Activated CD8-positive, alpha-beta memory T cell treated with anti-CD3 and anti-CD28 coated beads, Interleukin-2, amount 10 ng/mL, durations not matched to agents 7 days and 5 days (primary cell): ENCODE measurements at regions not wholly inside any gene's neighbourhood (a gene's known extent, or its start where the extent isn't known, plus 50 kb on each side); places are given as distances from the start of the nearest gene placed in this dataset.

ENCODE experiments used
- ATAC-seq: fragments of 150-1000 bp; cut with Tn5 transposase; one replicate; pipeline ENCODE4 v1.10.0; 2021; ENCODE audit warnings: moderate library complexity
- CTCF ChIA-PET: fragments of 350-600 bp; sonication (Branson Sonifier 250); formaldehyde crosslinking; loops from one replicate; lab custom pipeline; 2021; ENCODE audit warnings: antibody characterized with exemption; lab: Charles Lee
- DNase-seq: peaks from one replicate; pipeline ENCODE4 v3.0.0-alpha.2; 2020
- H3K27ac Mint-ChIP-seq: one replicate; pipeline ENCODE4 v1.8.0; 2021; ENCODE audit warnings: mild to moderate bottlenecking, mixed read lengths
- H3K27me3 Mint-ChIP-seq: one replicate; pipeline ENCODE4 v1.8.0; 2021; ENCODE audit warnings: mixed read lengths
- H3K36me3 Mint-ChIP-seq: one replicate; pipeline ENCODE4 v1.8.0; 2021; ENCODE audit warnings: mild to moderate bottlenecking, mixed read lengths
- H3K4me1 Mint-ChIP-seq: one replicate; pipeline ENCODE4 v1.8.0; 2021; ENCODE audit warnings: mixed read lengths
- H3K4me3 Mint-ChIP-seq: one replicate; pipeline ENCODE4 v1.8.0; 2021; ENCODE audit warnings: mild to moderate bottlenecking, moderate library complexity, mixed read lengths
- H3K9me3 Mint-ChIP-seq: one replicate; pipeline ENCODE4 v1.8.0; 2022; ENCODE audit warnings: low read depth, mixed read lengths

DNA sequence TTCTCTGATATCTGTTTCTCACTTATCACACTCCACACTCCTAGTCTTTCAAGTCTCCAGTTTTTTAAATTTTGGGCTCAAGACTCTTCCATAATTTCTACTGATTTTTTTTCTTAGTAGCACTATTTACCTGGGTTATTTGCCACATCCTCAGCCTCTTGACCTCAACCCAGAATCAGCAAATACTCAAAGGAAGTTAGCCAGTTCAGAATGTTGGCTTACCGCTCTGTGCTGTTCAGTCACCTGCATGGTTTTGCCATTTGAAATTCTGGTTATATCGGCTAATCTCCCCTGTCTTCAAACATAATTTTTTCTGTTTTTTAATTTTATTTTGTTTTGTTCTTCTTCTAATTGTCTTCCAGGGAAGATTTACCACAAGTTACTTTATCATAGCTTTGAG is 412.6 kb downstream of the PTH2R start:
- DNase-seq (no peak), ATAC-seq (no peak)
- Mint-ChIP-seq H3K9me3 (peaks cover 1% of the 10 kb centered on the region), H3K36me3 (no peaks in the 10 kb centered on the region), H3K4me1 (no peaks in the 10 kb centered on the region), H3K27ac (no peak overlapping the region), H3K27me3 (no peaks in the 10 kb centered on the region), H3K4me3 (no peak overlapping the region)
- CTCF ChIA-PET, result no interaction called here

DNA sequence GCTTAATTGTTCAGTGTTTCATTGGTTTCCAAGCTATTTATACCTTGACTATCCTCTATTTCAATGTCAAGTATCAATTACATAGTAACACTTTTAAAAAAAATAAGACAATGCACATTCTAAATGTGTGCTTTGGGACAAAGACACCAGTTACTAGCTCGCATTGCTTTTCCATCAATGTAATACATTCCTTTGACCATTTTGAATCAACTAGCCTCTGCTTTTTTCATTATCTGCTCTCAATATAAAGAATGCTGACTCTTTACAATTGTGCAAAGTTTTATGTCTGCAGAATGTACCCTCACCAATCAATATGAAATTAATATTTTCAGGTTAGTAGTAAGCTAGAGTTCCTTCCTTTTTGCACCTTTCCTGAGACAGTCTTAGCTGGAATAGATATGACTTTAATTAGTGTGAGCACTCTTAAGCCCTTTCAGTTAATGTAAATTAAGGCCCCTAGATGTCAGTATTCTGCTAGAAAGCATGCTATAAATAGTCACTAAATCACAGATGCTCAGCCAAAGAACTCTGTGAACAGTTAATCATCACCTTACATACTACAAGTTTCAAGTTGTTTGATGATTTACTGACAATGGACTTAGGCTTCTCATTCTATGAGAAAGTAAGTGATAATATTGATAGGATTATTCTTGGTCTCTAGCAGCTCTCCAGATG is 413.6 kb downstream of the PTH2R start:
- no peaks in the 10 kb centered on the region for H3K36me3 Mint-ChIP-seq
- CTCF ChIA-PET, result no interaction called here

DNA sequence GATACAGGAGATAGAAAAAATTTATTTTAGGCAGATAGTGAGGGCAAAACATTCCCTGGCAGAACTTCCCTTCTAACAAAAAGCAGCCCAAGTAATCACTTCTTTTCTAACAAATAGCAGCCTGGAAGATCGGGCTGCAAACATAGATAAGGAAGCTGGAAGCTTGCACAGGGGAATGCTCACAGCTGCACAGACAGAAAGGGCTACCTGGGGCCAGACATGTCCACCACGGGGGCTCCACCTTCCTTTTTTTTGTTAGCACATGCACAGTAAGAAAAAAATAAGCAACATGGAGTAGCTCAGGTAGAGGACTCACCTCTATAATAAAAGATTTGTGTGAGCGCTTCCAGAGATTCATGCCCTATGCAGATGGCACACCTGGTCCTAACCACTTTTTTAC is 420.5 kb downstream of the PTH2R start:
- no peaks in the 10 kb centered on the region for H3K27me3 Mint-ChIP-seq
- CTCF ChIA-PET, result no interaction called here
- H3K36me3 Mint-ChIP-seq, result no peaks in the 10 kb centered on the region
- DNase-seq (no peak), ATAC-seq (no peak)
- H3K9me3 Mint-ChIP-seq, result peaks cover 3% of the 10 kb centered on the region
- H3K27ac Mint-ChIP-seq, result no peak overlapping the region
- H3K4me1 Mint-ChIP-seq, result no peaks in the 10 kb centered on the region
- no peak overlapping the region for H3K4me3 Mint-ChIP-seq

More for the DNA sequence above, 413.6 kb downstream of the PTH2R start:
- H3K4me3 Mint-ChIP-seq, result no peak overlapping the region
- peaks cover 1% of the 10 kb centered on the region for H3K9me3 Mint-ChIP-seq
- ATAC-seq, result no peak
- H3K4me1 Mint-ChIP-seq, result no peaks in the 10 kb centered on the region
- no peak for DNase-seq
- H3K27ac Mint-ChIP-seq, result no peak overlapping the region
- no peaks in the 10 kb centered on the region for H3K27me3 Mint-ChIP-seq

DNA sequence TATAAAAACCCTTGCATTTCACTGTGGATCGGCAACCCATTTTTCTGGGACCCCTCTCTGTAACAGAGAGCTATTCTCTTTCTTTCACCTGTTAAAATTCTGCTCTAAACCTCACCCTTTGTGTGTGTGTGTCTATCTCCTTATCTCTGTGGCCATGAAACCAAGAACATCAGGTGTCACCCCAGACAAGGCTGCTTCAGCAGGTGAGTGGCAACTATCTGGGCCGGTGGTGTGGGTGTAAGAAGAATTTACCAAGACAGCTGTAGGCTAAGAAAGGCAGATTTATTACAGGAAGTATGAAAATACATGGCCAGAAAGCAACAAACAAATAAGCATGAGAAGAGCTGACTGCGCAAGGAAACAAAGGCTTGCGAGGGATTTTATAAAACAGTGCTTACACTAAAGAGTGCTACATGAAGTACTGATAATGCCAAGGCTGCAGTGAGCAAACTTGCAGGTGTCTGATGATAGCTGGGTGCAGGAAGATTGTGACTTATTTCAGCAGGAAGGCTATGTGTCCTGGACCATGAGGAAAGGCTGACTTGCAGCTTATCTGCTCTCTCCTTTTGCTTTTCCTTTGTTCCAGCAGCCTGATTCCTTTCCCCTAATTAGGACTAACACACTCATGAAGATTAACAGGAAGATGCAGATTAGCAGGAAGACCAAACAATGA is 421.1 kb downstream of the PTH2R start:
- no peaks in the 10 kb centered on the region for H3K27me3 Mint-ChIP-seq
- no peak overlapping the region for H3K4me3 Mint-ChIP-seq
- no peaks in the 10 kb centered on the region for H3K4me1 Mint-ChIP-seq
- CTCF ChIA-PET, result no interaction called here
- H3K9me3 Mint-ChIP-seq, result peaks cover 3% of the 10 kb centered on the region
- H3K36me3 Mint-ChIP-seq, result no peaks in the 10 kb centered on the region
- ATAC-seq, result no peak
- H3K27ac Mint-ChIP-seq, result no peak overlapping the region
- DNase-seq, result no peak

DNA sequence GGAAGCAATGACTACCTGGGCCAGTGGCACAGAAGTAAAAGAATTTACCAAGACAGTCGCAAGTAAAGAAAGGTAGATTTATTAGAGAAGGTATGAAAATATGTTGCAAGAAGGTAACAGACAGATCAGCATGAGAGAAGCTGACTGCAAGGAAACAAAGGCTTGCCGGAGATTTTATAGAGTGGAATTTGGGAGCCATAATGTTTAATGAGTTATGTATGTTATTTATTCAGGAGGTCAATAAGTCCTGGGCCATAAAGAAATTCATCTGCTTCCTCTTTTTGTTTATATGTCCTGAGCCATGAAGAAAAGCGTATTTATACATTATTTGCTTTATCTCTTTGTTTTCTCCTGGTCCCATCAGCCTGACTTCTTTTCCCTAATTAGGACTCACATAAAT is 423.6 kb downstream of the PTH2R start:
- ATAC-seq (no peak), DNase-seq (no peak)
- Mint-ChIP-seq H3K36me3 (no peaks in the 10 kb centered on the region), H3K27ac (no peak overlapping the region), H3K9me3 (peaks cover 3% of the 10 kb centered on the region), H3K27me3 (no peaks in the 10 kb centered on the region), H3K4me1 (no peaks in the 10 kb centered on the region), H3K4me3 (no peak overlapping the region)
- CTCF ChIA-PET, result no interaction called here

DNA sequence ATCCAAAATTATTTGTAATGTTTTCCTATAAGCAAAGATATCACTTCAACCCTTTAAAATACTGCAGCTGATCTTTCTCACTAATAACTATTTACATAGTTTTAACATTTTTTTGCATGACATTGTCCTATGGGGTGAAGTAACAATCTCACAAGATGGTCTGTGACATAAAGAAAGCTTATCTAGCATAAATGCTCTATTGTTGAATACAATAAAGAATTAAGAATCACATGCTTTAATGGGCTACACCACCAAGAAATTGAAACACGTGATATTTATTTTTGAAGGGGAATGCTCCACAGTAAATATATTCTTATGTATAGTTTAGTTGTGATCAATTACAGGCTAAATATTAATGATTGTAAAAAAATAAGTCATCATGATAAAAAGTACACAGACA is 441.1 kb downstream of the PTH2R start:
- Mint-ChIP-seq H3K27ac (no peak overlapping the region), H3K4me1 (no peaks in the 10 kb centered on the region), H3K4me3 (no peak overlapping the region), H3K27me3 (no peaks in the 10 kb centered on the region), H3K36me3 (no peaks in the 10 kb centered on the region), H3K9me3 (peaks cover 3% of the 10 kb centered on the region)
- CTCF ChIA-PET, result no interaction called here
- no peak for ATAC-seq
- DNase-seq, result no peak

DNA sequence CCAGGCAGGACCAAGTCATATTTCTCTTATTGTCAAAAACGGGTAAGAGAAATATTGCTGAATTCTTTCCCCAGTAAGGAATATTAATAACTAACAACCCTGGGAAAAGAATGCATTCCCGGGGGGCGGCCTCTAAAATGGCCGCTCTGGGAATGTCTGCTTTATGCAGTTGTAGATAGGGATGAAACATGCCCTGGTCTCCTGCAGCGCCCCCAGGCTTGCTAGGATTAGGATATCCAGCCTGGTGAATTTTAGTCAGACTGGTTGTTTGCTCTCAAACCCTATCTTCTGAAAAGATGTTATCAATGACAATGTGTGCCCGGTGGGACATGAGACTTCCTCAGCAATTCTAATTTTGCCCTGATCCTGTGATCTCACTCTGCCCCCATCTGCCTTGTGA is 448.1 kb downstream of the PTH2R start:
- DNase-seq, result no peak
- no peaks in the 10 kb centered on the region for H3K36me3 Mint-ChIP-seq
- no peaks in the 10 kb centered on the region for H3K4me1 Mint-ChIP-seq
- H3K4me3 Mint-ChIP-seq, result no peak overlapping the region
- no peak overlapping the region for H3K27ac Mint-ChIP-seq
- H3K27me3 Mint-ChIP-seq, result no peaks in the 10 kb centered on the region
- CTCF ChIA-PET, result no interaction called here
- peaks cover 6% of the 10 kb centered on the region for H3K9me3 Mint-ChIP-seq
- no peak for ATAC-seq

DNA sequence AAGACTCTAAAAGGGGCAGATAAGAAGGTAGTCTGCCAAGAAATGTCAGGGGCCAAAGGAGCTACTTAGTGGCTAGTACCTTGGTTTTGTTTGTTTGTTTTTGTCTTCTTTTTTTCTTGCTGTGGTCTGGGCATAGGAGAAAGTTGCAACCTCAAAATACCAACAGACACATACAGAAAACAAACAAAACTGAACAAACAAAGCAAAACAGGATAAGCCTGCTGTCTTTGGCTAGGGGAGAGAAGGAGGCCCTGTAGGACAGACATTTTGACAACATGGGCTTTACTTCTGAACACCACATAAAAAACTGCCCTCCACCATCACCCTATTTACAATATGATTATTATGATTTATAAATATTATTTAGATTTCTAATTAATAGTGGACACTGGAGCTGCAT is 460.8 kb downstream of the PTH2R start:
- CTCF ChIA-PET, result no interaction called here
- H3K27ac Mint-ChIP-seq, result no peak overlapping the region
- DNase-seq, result no peak
- H3K4me3 Mint-ChIP-seq, result no peak overlapping the region
- H3K9me3 Mint-ChIP-seq, result peaks cover 4% of the 10 kb centered on the region
- no peaks in the 10 kb centered on the region for H3K36me3 Mint-ChIP-seq
- H3K27me3 Mint-ChIP-seq, result no peaks in the 10 kb centered on the region
- no peaks in the 10 kb centered on the region for H3K4me1 Mint-ChIP-seq
- no peak for ATAC-seq

DNA sequence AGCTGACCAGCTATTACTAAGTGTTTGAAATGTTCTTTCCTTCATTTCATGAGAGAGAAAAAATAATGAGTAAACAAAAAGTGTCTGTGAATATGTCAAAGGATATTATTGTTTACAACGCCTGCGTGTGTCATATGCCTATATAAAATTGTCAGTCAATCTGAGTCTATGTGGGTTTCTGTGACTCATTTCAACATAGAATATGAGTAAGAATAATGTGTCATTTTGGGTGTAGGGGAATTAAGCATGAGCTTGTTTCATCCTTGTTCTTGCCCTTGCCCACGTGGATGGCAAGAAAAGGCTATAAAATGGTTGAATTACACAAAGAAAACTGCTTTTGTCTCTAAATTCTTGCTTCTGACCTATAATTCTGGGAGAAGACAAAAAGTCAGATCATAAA is 466.0 kb downstream of the PTH2R start:
- Mint-ChIP-seq H3K9me3 (peaks cover 6% of the 10 kb centered on the region), H3K4me1 (no peaks in the 10 kb centered on the region), H3K27me3 (no peaks in the 10 kb centered on the region), H3K27ac (no peak overlapping the region), H3K4me3 (no peak overlapping the region), H3K36me3 (no peaks in the 10 kb centered on the region)
- CTCF ChIA-PET, result no interaction called here
- ATAC-seq (no peak), DNase-seq (no peak)

DNA sequence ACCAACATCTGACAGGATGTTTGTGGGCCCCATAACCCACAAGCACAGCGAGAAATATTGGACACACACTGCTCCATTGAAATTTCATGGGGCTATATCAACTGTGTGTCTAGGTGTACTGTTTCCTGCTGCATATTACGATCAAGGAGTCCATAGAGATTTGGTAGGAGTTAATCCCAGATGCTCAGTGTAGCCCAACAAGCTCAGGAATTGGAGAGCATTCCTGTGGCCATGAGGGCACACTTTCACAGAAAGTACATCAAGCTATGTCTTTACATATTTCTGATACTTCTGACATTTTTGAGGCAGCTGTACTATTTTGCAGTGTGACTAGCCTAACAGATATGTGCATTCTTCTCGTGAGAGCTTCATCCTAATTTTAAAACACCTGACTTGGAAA is 473.1 kb downstream of the PTH2R start:
- CTCF ChIA-PET, result no interaction called here
- H3K36me3 Mint-ChIP-seq, result no peaks in the 10 kb centered on the region
- no peak for ATAC-seq

DNA sequence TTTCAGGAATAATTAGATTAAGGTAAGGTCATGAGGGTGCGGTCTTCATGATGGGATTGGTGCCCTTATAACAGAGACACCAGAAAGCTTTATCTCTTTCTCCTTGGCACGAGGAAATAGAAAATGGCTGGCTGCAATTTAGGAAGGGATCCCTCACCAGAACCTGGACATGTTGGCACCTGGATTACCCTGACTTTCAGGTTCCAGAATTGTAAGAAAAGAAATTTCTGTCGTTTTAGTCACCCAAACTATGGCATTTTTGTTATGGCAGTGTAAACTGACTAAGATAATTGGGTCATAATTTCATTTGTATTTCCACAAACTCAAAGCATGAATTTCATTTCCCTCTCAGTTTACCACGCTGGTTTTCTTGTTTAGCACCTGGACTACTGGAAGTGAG is 473.6 kb downstream of the PTH2R start:
- DNase-seq (no peak), ATAC-seq (no peak)
- no peak overlapping the region for H3K4me3 Mint-ChIP-seq
- H3K27ac Mint-ChIP-seq, result no peak overlapping the region
- no peaks in the 10 kb centered on the region for H3K27me3 Mint-ChIP-seq
- H3K4me1 Mint-ChIP-seq, result no peaks in the 10 kb centered on the region
- no peaks in the 10 kb centered on the region for H3K36me3 Mint-ChIP-seq
- peaks cover 3% of the 10 kb centered on the region for H3K9me3 Mint-ChIP-seq
- CTCF ChIA-PET, result no interaction called here

More for the DNA sequence above, 473.1 kb downstream of the PTH2R start:
- H3K27ac Mint-ChIP-seq, result no peak overlapping the region
- no peaks in the 10 kb centered on the region for H3K27me3 Mint-ChIP-seq
- no peak for DNase-seq
- no peaks in the 10 kb centered on the region for H3K4me1 Mint-ChIP-seq
- no peak overlapping the region for H3K4me3 Mint-ChIP-seq
- H3K9me3 Mint-ChIP-seq, result peaks cover 3% of the 10 kb centered on the region

DNA sequence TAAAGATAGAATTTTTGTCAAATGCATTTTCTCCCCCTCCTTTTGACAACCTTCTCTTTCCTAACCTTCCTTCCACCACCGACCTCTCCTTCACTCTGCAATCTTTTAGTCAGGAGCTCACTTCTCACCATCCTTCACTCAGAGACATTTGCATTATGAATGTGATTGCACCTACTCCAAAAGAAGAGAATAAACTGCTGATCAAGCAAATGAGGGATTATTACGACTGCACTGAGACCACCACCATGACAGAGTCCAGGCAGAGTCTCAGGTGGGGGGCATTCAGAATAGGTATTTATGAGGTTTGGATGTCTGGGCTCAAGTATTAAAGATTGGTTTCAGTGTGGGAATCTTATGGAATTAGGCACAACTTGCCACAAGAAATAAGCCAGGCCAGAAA is 483.9 kb downstream of the PTH2R start:
- Mint-ChIP-seq H3K9me3 (no peaks in the 10 kb centered on the region), H3K4me3 (no peak overlapping the region), H3K4me1 (no peaks in the 10 kb centered on the region), H3K36me3 (no peaks in the 10 kb centered on the region), H3K27ac (no peak overlapping the region), H3K27me3 (no peaks in the 10 kb centered on the region)
- ATAC-seq, result no peak
- CTCF ChIA-PET, result no interaction called here
- DNase-seq, result no peak

DNA sequence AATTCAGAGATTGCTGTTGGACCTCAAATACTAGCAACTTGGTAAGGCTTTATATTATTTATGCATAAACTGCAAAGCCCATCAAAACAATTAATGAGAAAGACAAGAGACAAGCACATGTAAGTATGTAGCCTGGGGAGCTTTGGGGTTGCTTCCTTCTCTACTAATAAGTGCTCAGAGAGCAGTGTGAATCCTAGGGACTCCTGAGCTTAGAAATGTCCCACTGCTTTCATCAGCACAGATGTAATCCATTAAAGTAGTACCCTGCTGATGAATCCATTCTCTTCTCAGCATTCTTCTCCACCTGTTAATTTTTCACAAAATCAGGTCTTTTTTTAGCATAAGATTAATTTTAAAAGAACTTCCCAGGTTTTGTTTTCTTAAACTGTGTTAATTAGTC is 485.6 kb downstream of the PTH2R start:
- Mint-ChIP-seq H3K36me3 (no peaks in the 10 kb centered on the region), H3K27ac (no peak overlapping the region), H3K4me3 (no peak overlapping the region), H3K9me3 (no peaks in the 10 kb centered on the region), H3K4me1 (no peaks in the 10 kb centered on the region), H3K27me3 (no peaks in the 10 kb centered on the region)
- DNase-seq (no peak), ATAC-seq (no peak)
- CTCF ChIA-PET, result no interaction called here

DNA sequence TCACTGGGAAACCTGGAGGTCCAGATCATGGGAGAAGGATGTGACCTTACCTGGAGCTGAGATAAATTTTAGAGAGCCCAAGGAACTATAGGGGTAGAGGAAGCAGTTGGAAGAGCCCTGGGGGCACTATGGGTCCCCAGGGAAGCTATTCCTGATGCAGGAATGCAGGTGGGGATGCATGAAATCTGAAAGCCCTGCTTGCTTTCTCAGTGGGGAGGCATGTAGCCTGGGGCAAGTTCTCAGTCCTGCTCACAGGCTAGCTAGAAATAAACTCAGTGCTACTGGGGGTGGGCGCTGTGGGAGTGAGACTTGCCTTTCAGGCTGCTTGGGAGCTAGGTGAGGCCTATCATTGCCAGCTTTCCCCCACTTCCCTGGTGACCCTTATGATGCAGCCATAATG is 499.7 kb downstream of the PTH2R start:
- CTCF ChIA-PET, result no interaction called here
- Mint-ChIP-seq H3K4me1 (no peaks in the 10 kb centered on the region), H3K9me3 (peaks cover 6% of the 10 kb centered on the region), H3K36me3 (no peaks in the 10 kb centered on the region), H3K27me3 (no peaks in the 10 kb centered on the region), H3K27ac (no peak overlapping the region), H3K4me3 (no peak overlapping the region)
- DNase-seq (no peak), ATAC-seq (no peak)
